ENCODE measurements at regions not wholly inside any gene's neighbourhood (a gene's known extent, or its start where the extent isn't known, plus 50 kb on each side); places are given as distances from the start of the nearest gene placed in this dataset.

GRCh38 chr7:19617901-19618300 is 90.9 kb downstream of the POLR1F start:
- no peaks in the 10 kb centered on the region for H3K9me2 ChIP-seq (replicated peaks; ENCODE audit: control insufficient read depth, low read length)
- H3K4me2 ChIP-seq (ENCODE audit: low read length): no peak overlapping the region
- H4K20me1 ChIP-seq (ENCODE audit: control insufficient read depth, insufficient read depth, low read depth, low read length): no peaks in the 10 kb centered on the region
- H3K4me1 ChIP-seq (ENCODE audit: control insufficient read depth, low read length): no peaks in the 10 kb centered on the region
- no peak for TF ChIP-seq EZH2phosphoT487 (IDR thresholded peaks at IDR 0.05; ENCODE audit: borderline replicate concordance, low read length)
- TF ChIP-seq CTCF (IDR thresholded peaks at IDR 0.05; ENCODE audit: low read depth, low read length, poor library complexity, severe bottlenecking): no peak
- H3K27ac ChIP-seq (ENCODE audit: low read depth, low read length): no peak overlapping the region
- H3K79me2 ChIP-seq (ENCODE audit: control insufficient read depth, low read length): no peaks in the 10 kb centered on the region
- H3K9me3 ChIP-seq (ENCODE audit: control insufficient read depth, insufficient read depth, low read length): no peaks in the 10 kb centered on the region
- no peaks in the 10 kb centered on the region for H3F3A ChIP-seq (ENCODE audit: control insufficient read depth, insufficient read depth)
- no peaks in the 10 kb centered on the region for H3K27me3 ChIP-seq (ENCODE audit: control insufficient read depth, low read length)
- no peaks in the 10 kb centered on the region for H3K36me3 ChIP-seq (ENCODE audit: control insufficient read depth, low read length)
- H3K4me3 ChIP-seq (ENCODE audit: low read length): no peak overlapping the region

GRCh38 chr7:19610194-19610943 is 98.5 kb downstream of the POLR1F start:
- Histone ChIP-seq H3K4me2 (ENCODE audit: low read length) (no peak overlapping the region), H3K27ac (ENCODE audit: low read depth, low read length) (no peak overlapping the region), H3K27me3 (ENCODE audit: control insufficient read depth, low read length) (no peaks in the 10 kb centered on the region), H3K4me3 (ENCODE audit: low read length) (no peak overlapping the region), H3F3A (ENCODE audit: control insufficient read depth, insufficient read depth) (no peaks in the 10 kb centered on the region), H3K36me3 (ENCODE audit: control insufficient read depth, low read length) (no peaks in the 10 kb centered on the region), H3K79me2 (ENCODE audit: control insufficient read depth, low read length) (no peaks in the 10 kb centered on the region), H3K9me2 (replicated peaks; ENCODE audit: control insufficient read depth, low read length) (no peaks in the 10 kb centered on the region; the same call in 1 of the 2 replicates), H4K20me1 (ENCODE audit: control insufficient read depth, insufficient read depth, low read depth, low read length) (no peaks in the 10 kb centered on the region), H3K9me3 (ENCODE audit: control insufficient read depth, insufficient read depth, low read length) (no peaks in the 10 kb centered on the region), H3K4me1 (ENCODE audit: control insufficient read depth, low read length) (no peaks in the 10 kb centered on the region)
- no peak for TF ChIP-seq EZH2phosphoT487 (IDR thresholded peaks at IDR 0.05; ENCODE audit: borderline replicate concordance, low read length)
- no peak for TF ChIP-seq CTCF (IDR thresholded peaks at IDR 0.05; ENCODE audit: low read depth, low read length, poor library complexity, severe bottlenecking)

- no peaks in the 10 kb centered on the region for H3K27me3 ChIP-seq (ENCODE audit: control insufficient read depth, low read length)
- no peaks in the 10 kb centered on the region for H3K36me3 ChIP-seq (ENCODE audit: control insufficient read depth, low read length)
- no peak overlapping the region for H3K27ac ChIP-seq (ENCODE audit: low read depth, low read length)
- H3K4me3 ChIP-seq (ENCODE audit: low read length): no peak overlapping the region
- no peaks in the 10 kb centered on the region for H4K20me1 ChIP-seq (ENCODE audit: control insufficient read depth, insufficient read depth, low read depth, low read length)
- no peaks in the 10 kb centered on the region for H3K4me1 ChIP-seq (ENCODE audit: control insufficient read depth, low read length)
- H3F3A ChIP-seq (ENCODE audit: control insufficient read depth, insufficient read depth): no peaks in the 10 kb centered on the region
- no peaks in the 10 kb centered on the region for H3K9me2 ChIP-seq (replicated peaks; ENCODE audit: control insufficient read depth, low read length)
- H3K9me3 ChIP-seq (ENCODE audit: control insufficient read depth, insufficient read depth, low read length): no peaks in the 10 kb centered on the region
- no peak overlapping the region for H3K4me2 ChIP-seq (ENCODE audit: low read length)
- TF ChIP-seq CTCF (IDR thresholded peaks at IDR 0.05; ENCODE audit: low read depth, low read length, poor library complexity, severe bottlenecking) (no peak), EZH2phosphoT487 (IDR thresholded peaks at IDR 0.05; ENCODE audit: borderline replicate concordance, low read length) (no peak)
- H3K79me2 ChIP-seq (ENCODE audit: control insufficient read depth, low read length): no peaks in the 10 kb centered on the region
These were observed 119.4 kb downstream of the POLR1F start for GRCh38 chr7:19589446-19589845.

Measured in DOHH2 (cell line).